ENCODE measurements at regions not wholly inside any gene's neighbourhood (a gene's known extent, or its start where the extent isn't known, plus 50 kb on each side); places are given as distances from the start of the nearest gene placed in this dataset.

DNA sequence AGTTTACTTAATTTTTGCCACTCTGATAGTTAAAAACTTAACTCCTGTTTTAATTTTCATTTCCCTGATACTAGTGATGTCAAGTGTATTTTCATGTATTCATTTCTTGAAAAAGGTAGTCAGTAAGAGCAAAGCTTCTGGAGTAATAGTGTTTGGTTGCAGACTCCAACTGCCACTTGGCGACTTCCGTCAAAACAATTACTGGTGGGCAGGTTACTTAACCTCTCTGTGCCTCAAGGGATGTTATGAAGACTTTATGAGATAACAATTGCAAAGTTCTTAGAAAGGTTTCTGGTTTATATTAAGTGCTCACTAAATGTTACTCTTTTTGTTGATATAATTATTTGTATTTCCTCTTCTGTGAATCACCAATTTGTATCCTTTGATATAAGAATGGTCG, 129.7 kb downstream of the NFKBIZ start:
- Mint-ChIP-seq H3K4me3 (no peak overlapping the region), H3K27me3 (ENCODE audit: low read depth) (peaks cover 3% of the 10 kb centered on the region), H3K9me3 (peaks cover 10% of the 10 kb centered on the region), H3K4me1 (peaks cover 16% of the 10 kb centered on the region), H3K36me3 (peaks cover 3% of the 10 kb centered on the region), H3K27ac (no peak overlapping the region)
- DNase-seq (ENCODE audit: low spot score in 2 of 2, unreplicated experiment in 2 of 2), result no peak
- TF ChIP-seq, protein P1, sequence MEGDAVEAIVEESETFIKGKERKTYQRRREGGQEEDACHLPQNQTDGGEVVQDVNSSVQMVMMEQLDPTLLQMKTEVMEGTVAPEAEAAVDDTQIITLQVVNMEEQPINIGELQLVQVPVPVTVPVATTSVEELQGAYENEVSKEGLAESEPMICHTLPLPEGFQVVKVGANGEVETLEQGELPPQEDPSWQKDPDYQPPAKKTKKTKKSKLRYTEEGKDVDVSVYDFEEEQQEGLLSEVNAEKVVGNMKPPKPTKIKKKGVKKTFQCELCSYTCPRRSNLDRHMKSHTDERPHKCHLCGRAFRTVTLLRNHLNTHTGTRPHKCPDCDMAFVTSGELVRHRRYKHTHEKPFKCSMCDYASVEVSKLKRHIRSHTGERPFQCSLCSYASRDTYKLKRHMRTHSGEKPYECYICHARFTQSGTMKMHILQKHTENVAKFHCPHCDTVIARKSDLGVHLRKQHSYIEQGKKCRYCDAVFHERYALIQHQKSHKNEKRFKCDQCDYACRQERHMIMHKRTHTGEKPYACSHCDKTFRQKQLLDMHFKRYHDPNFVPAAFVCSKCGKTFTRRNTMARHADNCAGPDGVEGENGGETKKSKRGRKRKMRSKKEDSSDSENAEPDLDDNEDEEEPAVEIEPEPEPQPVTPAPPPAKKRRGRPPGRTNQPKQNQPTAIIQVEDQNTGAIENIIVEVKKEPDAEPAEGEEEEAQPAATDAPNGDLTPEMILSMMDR (IDR thresholded peaks at IDR 0.05; ENCODE audit: unreplicated experiment), result no peak

DNA sequence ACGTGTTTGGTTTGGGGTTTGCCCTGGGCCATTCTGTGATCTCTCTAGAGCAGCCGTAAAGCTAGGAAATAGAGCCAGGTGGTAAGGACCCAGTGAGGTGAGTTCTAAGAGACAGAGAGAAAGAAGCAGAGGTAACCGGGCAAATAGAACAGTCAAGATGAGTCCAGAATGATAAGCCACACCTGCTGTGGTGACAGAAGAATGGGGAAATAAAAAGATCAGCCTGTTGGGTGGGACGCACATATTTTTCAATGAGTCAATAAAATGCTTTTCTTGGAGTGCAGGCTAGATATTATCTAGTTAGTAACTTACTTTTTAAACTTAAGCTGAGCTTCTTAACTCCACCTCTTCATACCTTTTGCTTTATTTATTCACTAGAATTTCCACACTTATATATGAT, 135.0 kb downstream of the NFKBIZ start:
- no peak overlapping the region for H3K4me3 Mint-ChIP-seq
- no peak overlapping the region for H3K27ac Mint-ChIP-seq
- H3K36me3 Mint-ChIP-seq, result no peaks in the 10 kb centered on the region
- TF ChIP-seq, protein P1 (IDR thresholded peaks at IDR 0.05; ENCODE audit: unreplicated experiment), result no peak
- peaks cover 8% of the 10 kb centered on the region for H3K9me3 Mint-ChIP-seq
- H3K4me1 Mint-ChIP-seq, result peaks cover under 1% of the 10 kb centered on the region
- DNase-seq (ENCODE audit: low spot score in 2 of 2, unreplicated experiment in 2 of 2), result no peak
- H3K27me3 Mint-ChIP-seq (ENCODE audit: low read depth), result peaks cover 3% of the 10 kb centered on the region

DNA sequence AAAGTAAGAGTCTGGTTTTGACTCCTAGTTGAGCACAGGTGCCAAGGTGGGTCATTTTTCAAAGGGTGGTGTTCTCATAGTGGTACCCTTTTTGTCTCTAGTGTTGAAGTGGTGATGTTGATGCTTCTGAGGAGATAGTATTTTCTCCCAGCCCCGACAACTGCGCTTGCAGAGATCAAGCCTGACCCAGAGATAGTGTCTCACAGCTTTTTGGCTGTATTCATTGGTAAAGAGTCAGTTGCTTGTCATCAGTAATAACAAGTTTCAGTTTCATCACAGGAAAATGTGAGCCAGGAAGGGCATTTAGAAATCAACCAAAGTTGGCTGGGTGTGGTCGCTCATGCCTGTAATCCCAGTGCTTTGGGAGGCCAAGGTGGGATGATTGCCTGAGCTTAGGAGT, 139.3 kb downstream of the NFKBIZ start:
- Mint-ChIP-seq H3K27me3 (ENCODE audit: low read depth) (no peaks in the 10 kb centered on the region), H3K36me3 (no peaks in the 10 kb centered on the region), H3K27ac (no peak overlapping the region), H3K4me1 (peaks cover 17% of the 10 kb centered on the region), H3K9me3 (peaks cover 4% of the 10 kb centered on the region), H3K4me3 (no peak overlapping the region)
- TF ChIP-seq, protein P1 (IDR thresholded peaks at IDR 0.05; ENCODE audit: unreplicated experiment), result no peak
- DNase-seq (ENCODE audit: low spot score in 2 of 2, unreplicated experiment in 2 of 2), result no peak

DNA sequence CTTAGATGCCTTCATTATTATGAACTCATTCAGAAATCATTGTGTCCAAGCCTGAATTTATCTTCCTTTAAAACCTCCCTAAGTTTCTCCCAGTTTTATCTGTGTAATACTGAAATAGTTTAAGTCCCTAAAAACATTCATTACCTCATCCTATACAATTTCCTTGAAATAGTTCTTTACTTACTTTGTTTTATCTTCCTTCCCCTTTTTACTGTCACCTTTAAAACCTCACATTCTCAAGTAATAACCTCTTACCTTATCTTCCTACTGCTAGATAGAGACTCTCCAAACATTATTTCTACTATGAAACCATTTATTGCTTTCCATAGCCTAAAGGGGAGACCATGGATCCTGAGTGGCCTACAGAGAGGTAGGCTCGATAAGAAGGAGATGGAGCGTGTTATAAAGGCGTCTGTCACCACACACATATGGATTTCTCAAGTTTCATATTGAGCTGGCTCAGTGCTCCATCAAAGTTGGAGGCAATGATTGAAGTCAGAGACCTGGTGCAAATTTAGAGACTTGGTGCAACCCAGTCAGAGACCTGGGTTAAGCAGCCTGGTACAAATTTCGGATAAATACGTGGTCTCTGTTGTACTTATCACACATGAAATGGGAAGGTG, 140.4 kb downstream of the NFKBIZ start:
- TF ChIP-seq, protein P1 (IDR thresholded peaks at IDR 0.05; ENCODE audit: unreplicated experiment), result no peak
- H3K4me1 Mint-ChIP-seq, result peaks cover 26% of the 10 kb centered on the region
- H3K9me3 Mint-ChIP-seq, result peaks cover 4% of the 10 kb centered on the region
- no peak overlapping the region for H3K4me3 Mint-ChIP-seq
- H3K36me3 Mint-ChIP-seq, result no peaks in the 10 kb centered on the region
- no peak for DNase-seq (ENCODE audit: low spot score in 2 of 2, unreplicated experiment in 2 of 2)
- H3K27me3 Mint-ChIP-seq (ENCODE audit: low read depth), result no peaks in the 10 kb centered on the region
- H3K27ac Mint-ChIP-seq, result peak overlapping the region; percentile 4

DNA sequence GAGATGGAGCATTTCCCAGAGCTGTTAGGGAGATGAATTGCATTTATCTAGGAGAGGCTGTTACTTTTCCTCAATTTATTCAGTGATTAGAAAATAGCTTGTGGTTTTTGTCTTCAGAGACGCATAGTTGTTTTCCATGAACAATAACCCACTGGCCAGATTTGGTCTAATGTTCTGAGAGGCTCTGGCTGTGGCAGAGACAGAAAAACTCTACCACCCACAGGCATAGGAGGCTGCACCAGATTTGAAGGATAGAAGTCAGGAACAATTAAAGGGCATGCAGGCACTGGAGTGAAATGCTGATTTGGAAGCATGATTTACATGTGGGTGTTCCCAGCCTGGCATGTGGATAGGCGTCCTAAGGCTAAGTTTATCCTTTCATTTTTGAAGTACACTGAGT, 143.5 kb downstream of the NFKBIZ start:
- H3K36me3 Mint-ChIP-seq, result no peaks in the 10 kb centered on the region
- no peak for DNase-seq (ENCODE audit: low spot score in 2 of 2, unreplicated experiment in 2 of 2)
- peaks cover 39% of the 10 kb centered on the region for H3K4me1 Mint-ChIP-seq
- no peaks in the 10 kb centered on the region for H3K9me3 Mint-ChIP-seq
- TF ChIP-seq, protein P1 (IDR thresholded peaks at IDR 0.05; ENCODE audit: unreplicated experiment), result no peak
- H3K4me3 Mint-ChIP-seq, result no peak overlapping the region
- no peaks in the 10 kb centered on the region for H3K27me3 Mint-ChIP-seq (ENCODE audit: low read depth)
- H3K27ac Mint-ChIP-seq, result no peak overlapping the region

DNA sequence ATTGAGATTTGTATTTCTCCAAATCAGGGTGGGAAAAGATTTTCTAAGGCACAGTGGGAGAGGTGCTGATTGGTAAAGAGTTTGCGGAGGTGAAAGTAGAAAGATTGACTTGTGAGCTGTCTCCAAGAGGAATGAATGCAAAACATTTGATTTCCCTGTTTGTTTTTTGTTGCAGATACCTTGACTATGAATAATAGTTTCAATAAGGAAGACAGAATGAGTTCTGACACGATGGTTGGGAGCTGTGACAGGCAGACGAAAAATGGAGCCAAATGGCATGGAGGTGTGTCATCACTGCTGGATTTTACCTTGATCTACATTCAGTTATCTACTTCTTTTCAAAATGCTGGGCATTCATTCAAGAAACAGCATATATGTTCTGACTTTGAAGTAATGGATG, 145.1 kb downstream of the NFKBIZ start:
- H3K27ac Mint-ChIP-seq, result no peak overlapping the region
- no peaks in the 10 kb centered on the region for H3K9me3 Mint-ChIP-seq
- H3K4me1 Mint-ChIP-seq, result peaks cover 47% of the 10 kb centered on the region
- H3K4me3 Mint-ChIP-seq, result no peak overlapping the region
- DNase-seq (ENCODE audit: low spot score in 2 of 2, unreplicated experiment in 2 of 2), result no peak
- H3K27me3 Mint-ChIP-seq (ENCODE audit: low read depth), result no peaks in the 10 kb centered on the region
- H3K36me3 Mint-ChIP-seq, result no peaks in the 10 kb centered on the region
- TF ChIP-seq, protein P1 (IDR thresholded peaks at IDR 0.05; ENCODE audit: unreplicated experiment), result no peak
